ENCODE measurements at regions not wholly inside any gene's neighbourhood (a gene's known extent, or its start where the extent isn't known, plus 50 kb on each side); places are given as distances from the start of the nearest gene placed in this dataset.
A peak's percentile ranks its signal among the peaks of the same experiment; 100 is the strongest.

- H3K27ac Mint-ChIP-seq = no peak overlapping the region
- H3K4me1 Mint-ChIP-seq = peaks cover 12% of the 10 kb centered on the region
- H3K36me3 Mint-ChIP-seq (ENCODE audit: low read depth) = no peaks in the 10 kb centered on the region
- no peaks in the 10 kb centered on the region for H3K27me3 Mint-ChIP-seq (ENCODE audit: low read depth)
- TF ChIP-seq CTCF (IDR thresholded peaks at IDR 0.05; ENCODE audit: unreplicated experiment in 3 of 3) = no peak
- no peak overlapping the region for H3K4me3 Mint-ChIP-seq
- H3K9me3 Mint-ChIP-seq = no peaks in the 10 kb centered on the region
These were observed 56.8 kb downstream of the IFNG start for GRCh38 chr12:68102731-68103130.

- TF ChIP-seq CTCF (IDR thresholded peaks at IDR 0.05; ENCODE audit: unreplicated experiment in 3 of 3) = no peak
- H3K4me3 Mint-ChIP-seq = no peak overlapping the region
- no peaks in the 10 kb centered on the region for H3K36me3 Mint-ChIP-seq (ENCODE audit: low read depth)
- no peaks in the 10 kb centered on the region for H3K9me3 Mint-ChIP-seq
- H3K27me3 Mint-ChIP-seq (ENCODE audit: low read depth) = no peaks in the 10 kb centered on the region
- no peak overlapping the region for H3K27ac Mint-ChIP-seq
- H3K4me1 Mint-ChIP-seq = peaks cover 12% of the 10 kb centered on the region
These were observed 57.4 kb downstream of the IFNG start for GRCh38 chr12:68102163-68102562.

GRCh38 chr12:68100241-68100640 is 59.3 kb downstream of the IFNG start:
- Mint-ChIP-seq H3K36me3 (ENCODE audit: low read depth) (no peaks in the 10 kb centered on the region), H3K27ac (peak overlapping the region in 2 of 3 experiments; percentile 2 to 19), H3K4me1 (peaks cover 12% of the 10 kb centered on the region), H3K9me3 (no peaks in the 10 kb centered on the region), H3K4me3 (peak overlapping the region in 2 of 3 experiments; percentile 74 to 86), H3K27me3 (ENCODE audit: low read depth) (no peaks in the 10 kb centered on the region)
- no peak for TF ChIP-seq CTCF (IDR thresholded peaks at IDR 0.05; ENCODE audit: unreplicated experiment in 3 of 3)

GRCh38 chr12:68098939-68099338 is 60.6 kb downstream of the IFNG start:
- Mint-ChIP-seq H3K27ac (no peak overlapping the region), H3K9me3 (no peaks in the 10 kb centered on the region), H3K27me3 (ENCODE audit: low read depth) (no peaks in the 10 kb centered on the region), H3K4me3 (peak overlapping the region in 1 of 3 experiments; percentile 63), H3K36me3 (ENCODE audit: low read depth) (no peaks in the 10 kb centered on the region), H3K4me1 (peaks cover 12% of the 10 kb centered on the region)
- no peak for TF ChIP-seq CTCF (IDR thresholded peaks at IDR 0.05; ENCODE audit: unreplicated experiment in 3 of 3)

GRCh38 chr12:68097386-68097785 is 62.2 kb downstream of the IFNG start:
- no peak for TF ChIP-seq CTCF (IDR thresholded peaks at IDR 0.05; ENCODE audit: unreplicated experiment in 3 of 3)
- Mint-ChIP-seq H3K27me3 (ENCODE audit: low read depth) (no peaks in the 10 kb centered on the region), H3K4me3 (no peak overlapping the region), H3K9me3 (no peaks in the 10 kb centered on the region), H3K4me1 (peaks cover 12% of the 10 kb centered on the region), H3K36me3 (ENCODE audit: low read depth) (no peaks in the 10 kb centered on the region), H3K27ac (no peak overlapping the region)

GRCh38 chr12:68094645-68095395 is 64.7 kb downstream of the IFNG start:
- Mint-ChIP-seq H3K36me3 (ENCODE audit: low read depth) (peaks cover 4% of the 10 kb centered on the region), H3K27me3 (ENCODE audit: low read depth) (no peaks in the 10 kb centered on the region), H3K27ac (no peak overlapping the region), H3K4me3 (no peak overlapping the region), H3K4me1 (no peaks in the 10 kb centered on the region), H3K9me3 (peaks cover 10% of the 10 kb centered on the region)
- TF ChIP-seq CTCF (IDR thresholded peaks at IDR 0.05; ENCODE audit: unreplicated experiment in 3 of 3) = no peak
